Hematopoietic multipotent progenitor cell treated with erythropoietin and hydrocortisone succinate and interleukin-3 and kit ligand, for 8 days (in vitro differentiated cells): ENCODE measurements at regions not wholly inside any gene's neighbourhood (a gene's known extent, or its start where the extent isn't known, plus 50 kb on each side); places are given as distances from the start of the nearest gene placed in this dataset.
"Not testable (repeated sequence)": the region's sequence is repeated elsewhere in the genome, so short reads cannot be mapped to it uniquely, and the experiment has no call there.

Experiments
- DNase-seq: peaks from one replicate; pipeline ENCODE4 v3.0.0-alpha.2; 2015

DNA sequence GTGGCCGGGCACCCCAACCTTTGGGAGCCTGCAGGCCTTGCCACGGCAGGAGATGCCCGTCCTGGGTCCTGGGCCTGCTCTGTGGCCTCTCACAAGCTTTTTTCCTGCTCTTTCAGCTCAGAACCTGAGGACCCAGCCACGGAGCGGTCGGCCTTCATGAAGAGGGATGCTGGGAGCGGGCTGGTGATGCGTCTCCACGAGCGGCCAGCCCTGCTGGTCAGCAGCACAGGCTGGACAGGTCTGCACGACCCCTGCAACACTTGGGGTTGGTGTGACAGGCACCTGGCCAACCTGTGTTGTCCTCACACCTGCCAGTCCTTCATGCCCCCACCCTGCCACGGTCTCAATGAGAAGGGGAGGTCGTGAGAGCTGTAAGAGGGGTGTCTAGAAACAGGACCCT, 170.0 kb downstream of the ADRA2C start:
- DNase-seq = no peak

DNA sequence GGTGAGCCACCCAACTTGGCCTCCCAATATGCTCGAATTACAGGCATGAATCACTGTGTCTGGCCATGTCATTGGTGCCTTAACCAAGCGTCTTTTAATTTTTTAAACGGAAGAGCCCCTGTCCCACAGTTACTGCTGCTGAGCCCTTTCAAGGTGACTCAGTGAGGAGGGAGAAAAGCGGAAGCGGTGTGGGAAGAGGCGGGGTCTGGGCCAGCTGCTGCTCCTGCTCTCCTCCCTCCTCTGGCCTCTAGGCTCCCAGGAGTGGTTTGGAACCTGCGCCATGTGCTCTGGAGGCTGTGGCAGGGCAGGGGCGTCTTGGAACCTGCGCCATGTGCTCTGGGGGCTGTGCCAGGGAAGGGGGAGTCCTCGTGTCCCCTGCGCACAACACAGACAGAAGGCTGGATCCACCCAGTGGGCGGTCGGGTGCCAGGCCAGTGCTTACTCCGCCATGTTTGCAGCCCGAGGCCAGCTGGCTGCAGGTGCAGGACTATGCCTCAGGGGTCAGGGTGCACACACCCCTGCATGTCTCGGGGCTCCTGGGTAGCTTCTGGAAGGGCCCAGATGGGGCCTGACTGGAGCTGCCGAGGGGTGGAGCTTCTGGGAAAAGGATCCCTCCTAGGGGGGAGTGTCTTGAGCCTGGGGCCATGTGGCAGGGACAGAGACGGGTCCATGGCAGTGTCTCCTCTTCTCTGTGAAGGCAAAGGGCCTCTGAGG, 171.8 kb downstream of the ADRA2C start:
- not testable (repeated sequence) for DNase-seq

GRCh38 chr4:3938676-3939075, 172.5 kb downstream of the ADRA2C start:
- DNase-seq = not testable (repeated sequence)

DNA sequence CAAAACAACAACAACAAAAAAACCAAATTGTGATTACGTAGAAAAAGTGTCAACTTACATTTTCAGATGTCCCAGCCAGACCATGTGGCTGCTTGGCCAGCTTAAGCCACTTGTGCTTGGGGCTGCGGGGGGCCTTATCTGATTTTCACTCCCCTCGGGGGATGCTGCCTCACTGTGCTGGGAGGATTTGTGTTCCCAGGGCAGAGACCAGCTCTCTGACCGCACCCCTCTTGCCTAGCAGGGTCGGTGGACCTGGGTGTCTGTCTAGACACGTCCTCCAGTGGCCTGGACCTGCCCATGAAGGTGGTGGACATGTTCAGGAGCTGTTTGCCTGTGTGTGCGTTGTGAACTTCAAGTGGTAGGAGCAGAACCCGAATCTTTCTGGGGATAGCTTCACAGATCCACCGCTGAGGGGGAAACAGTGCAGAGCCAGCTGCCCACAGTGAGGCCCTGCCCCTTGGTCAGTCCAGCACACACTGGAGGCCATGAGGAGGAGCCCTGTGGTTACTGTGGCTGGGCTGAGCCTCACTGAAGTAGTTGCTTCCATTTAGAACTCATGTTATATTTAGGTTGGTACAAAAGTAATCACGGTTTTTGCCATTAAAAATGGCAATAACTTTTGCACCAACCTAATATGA, 173.9 kb downstream of the ADRA2C start:
- DNase-seq = not testable (repeated sequence)

DNA sequence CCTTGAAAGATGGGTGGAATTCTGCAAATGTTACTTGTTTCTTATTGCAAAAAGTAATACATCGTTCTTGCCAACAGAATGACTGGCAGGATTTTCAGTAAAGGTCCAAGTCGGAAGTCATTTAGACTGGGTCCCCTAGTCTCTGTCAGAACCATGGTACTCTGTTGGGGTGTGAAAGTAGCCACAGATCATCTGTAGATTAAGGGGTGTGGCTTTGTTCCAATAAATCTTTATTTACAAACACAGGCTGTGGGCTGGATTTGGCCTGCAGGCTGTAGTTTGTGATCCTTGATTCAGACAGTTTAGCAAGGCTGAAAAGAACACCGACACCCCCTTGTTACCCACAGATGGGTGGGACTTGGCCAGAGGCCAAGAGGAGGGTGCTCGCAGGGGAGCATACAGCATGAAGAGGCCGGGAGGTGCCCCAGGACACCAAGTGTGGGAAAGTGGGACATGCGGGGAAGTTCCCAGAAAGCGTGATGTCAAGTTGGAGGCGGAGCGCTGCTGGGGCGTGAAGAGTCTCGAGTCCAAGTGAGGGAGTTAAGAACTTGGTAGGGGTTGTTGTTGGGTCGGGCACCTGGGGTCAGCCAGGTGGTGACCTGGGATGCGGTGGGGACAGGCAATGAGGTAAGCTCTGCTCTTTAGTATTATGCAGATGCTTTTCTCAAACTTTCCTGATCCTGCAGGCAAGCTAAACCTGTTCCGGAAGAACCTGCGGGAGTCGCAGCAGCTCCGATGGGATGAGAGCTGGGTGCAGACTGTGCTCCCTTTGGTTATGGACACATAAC, 175.7 kb downstream of the ADRA2C start:
- not testable (repeated sequence) for DNase-seq

DNA sequence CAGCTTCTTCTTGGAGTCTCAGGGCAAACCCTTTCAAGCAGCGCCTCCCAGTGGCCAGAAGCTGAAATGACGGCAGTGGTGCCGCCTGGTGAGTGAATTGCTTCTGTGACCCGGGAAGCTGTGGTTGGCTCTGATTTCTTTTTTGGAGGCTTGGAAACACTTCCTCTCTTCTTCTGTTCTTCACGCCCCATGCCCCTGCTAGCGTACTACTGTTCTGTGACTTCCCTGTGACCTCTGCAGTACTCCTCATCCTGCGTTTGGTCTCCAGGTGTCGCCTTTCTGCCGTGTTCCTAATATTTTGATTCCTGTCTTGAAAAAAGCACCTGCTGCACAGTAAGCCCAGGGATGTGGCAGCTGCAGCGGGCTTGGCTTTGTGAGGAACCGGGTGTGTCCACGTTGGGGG, 176.4 kb downstream of the ADRA2C start:
- DNase-seq = peak; percentile 34

DNA sequence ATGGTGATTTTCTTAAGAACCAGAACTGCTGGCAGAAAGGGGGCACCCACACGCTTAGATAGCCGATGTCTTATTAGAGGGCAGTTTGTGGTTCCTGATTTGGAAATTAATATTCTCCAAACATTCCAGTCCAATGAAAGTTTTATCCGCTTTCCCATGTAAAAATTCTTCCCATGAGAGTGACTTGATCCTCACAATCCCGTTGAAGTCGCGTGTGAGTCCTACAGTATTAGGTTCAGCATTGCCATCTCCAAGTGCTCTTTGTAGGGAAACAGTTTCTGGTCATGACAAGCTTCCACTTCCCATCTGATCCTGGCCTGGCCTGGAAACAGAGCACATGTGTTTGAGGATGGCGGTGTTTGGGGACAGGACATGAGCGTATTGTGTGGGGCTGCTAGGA, 176.9 kb downstream of the ADRA2C start:
- not testable (repeated sequence) for DNase-seq

- no peak for DNase-seq
Measured at GRCh38 chr4:3945511-3946290, 179.5 kb downstream of the ADRA2C start.

DNA sequence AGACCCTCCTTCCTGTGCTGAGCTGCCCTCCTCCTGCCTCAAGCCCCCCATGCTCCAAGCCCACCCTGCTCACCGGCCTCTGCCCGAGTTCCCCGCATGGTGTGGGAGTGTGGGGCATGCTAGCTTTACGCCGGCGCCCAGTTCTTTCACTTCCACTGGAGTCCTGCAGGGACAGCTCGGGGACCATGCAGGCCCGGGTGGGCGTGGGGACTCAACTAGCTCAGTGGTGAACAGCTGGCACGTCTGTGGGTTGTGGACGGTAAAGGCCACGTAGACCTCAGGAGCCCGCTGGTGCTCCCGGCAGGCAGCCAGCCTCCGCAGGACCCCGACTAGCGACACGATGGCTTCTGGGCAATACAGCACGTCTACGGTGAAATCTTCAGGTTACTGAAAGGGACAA, 180.4 kb downstream of the ADRA2C start:
- not testable (repeated sequence) for DNase-seq

DNA sequence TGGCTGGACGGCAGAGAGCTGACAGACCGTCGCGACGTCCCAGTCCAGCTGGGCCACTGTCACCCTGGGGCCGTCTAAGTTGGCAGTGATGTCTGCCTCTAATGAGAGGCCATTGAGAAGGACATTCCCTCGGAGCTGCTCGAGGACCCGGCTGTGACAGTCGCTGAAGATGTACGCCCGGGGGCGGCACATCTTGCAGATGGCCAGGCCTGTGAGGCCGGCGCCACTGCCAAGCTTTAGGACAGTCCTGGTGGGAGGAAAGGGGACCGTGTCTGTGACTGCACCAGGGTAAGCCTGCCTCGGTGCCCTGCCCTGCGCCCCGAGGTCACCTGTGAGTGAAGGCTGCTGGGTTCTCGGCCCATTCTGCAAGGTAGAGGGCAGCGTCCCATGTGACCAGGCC, 181.6 kb downstream of the ADRA2C start:
- not testable (repeated sequence) for DNase-seq

GRCh38 chr4:3948210-3948609, 182.0 kb downstream of the ADRA2C start:
- not testable (repeated sequence) for DNase-seq

DNA sequence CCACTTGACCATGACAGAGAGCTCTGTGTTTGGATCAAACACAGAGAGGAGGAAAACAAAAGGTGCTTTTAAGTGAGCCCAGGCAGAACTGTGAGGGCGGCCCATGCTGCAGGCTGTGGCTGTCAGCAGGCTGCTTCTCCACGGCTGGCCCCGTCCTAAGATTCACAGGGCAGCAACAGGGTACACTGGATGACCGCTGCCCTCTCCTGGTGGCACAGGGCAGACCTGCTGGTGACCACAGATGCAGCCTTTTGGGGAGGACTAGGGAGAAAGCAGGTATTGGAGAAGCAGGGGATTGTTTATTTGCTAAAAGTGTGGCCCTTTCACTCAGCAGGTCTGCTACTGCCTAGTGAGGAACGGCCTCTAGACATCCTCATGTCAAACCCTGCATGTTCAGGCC, 183.7 kb downstream of the ADRA2C start:
- DNase-seq = peak; percentile 43

DNA sequence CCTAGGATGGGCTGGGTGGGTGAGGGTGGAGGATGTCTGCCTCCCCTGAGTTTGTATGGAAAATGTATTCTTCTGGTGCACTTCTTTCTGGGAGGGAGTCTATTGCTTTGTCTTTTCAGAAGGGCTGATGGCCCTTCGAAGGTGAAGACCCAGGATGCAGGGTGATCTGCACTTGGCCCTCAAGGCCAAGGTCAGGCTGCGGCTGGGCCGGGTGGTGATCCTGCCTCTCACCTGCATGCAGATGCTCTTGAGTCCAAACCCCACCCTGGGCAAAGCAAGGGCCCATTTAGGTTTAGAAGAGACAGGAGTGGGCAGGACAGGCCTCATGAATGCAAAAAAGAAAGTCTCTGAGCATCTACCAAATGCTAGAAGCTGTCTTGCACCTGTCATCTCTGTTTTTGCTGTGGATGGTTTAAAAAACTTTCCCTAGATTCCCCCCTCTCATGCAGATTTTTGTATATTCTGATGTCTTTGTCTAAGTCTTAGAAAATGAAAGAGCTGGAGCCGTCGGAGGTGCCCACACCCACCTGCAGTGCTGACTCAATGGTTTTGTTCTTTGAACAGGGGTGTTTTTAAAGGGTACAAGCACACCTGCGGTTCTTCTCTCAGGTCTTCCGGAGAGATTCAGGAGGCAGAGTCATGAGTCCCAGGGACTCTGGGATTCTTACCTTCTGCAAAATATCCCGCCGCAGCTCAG, 186.4 kb downstream of the ADRA2C start:
- DNase-seq = not testable (repeated sequence)

DNA sequence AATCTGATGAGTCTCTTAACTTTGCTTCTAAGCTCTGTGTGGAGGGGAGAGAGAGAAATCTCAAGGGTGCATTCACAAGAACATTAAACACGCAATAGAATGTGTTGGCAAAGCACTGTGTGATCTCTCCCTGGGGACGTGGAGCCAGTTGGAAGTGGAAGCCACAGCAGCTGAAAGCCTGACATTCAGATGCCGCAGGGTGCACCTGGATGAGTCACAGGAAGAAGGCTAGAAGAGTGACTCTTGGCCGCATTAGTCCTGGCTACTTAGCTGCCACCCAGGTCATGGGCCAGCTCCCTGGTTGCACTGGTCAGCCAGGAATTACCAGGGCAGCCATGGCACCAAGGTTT, 186.9 kb downstream of the ADRA2C start:
- not testable (repeated sequence) for DNase-seq

GRCh38 chr4:3954540-3955320, 188.5 kb downstream of the ADRA2C start:
- DNase-seq = peak; percentile 80

GRCh38 chr4:3955321-3956164, 189.4 kb downstream of the ADRA2C start:
- peak; percentile 98 for DNase-seq

- DNase-seq = not testable (repeated sequence)
Measured at GRCh38 chr4:3956165-3956867, 190.1 kb downstream of the ADRA2C start.

DNA sequence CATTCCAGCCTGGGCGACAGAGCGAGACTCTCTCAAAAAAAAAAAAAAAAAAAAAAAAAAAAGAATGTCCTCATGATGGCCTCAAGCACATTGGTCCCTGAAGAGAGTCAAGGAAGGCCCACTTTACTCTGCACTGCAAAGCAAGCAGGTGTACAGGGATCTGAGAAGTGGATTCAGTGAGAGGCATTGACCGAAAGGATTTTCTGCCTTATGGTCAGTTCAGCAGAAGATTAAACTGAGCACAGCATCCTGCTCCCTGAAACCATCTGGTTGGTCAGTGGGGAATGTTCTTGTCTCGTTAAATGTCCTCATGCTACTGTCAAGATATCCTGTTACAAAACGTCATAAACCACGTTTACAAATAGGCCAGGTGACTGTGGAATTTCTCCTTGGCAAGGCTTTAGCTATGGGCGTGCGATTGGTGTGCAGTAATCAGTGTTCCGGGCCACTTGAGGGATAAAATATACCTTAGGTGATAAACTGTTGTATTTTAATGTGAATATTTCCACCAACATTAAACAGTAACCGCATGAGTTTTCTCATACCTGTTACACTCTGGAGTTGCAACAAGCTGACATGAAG, 195.0 kb downstream of the ADRA2C start:
- DNase-seq = not testable (repeated sequence)

GRCh38 chr4:3964572-3965278, 198.5 kb downstream of the ADRA2C start:
- not testable (repeated sequence) for DNase-seq
